ENCODE measurements at regions not wholly inside any gene's neighbourhood (a gene's known extent, or its start where the extent isn't known, plus 50 kb on each side); places are given as distances from the start of the nearest gene placed in this dataset.

- Histone ChIP-seq H3K4me1 (peaks cover 0 to 17% (median 0%) of the 10 kb centered on the region in 4 donors), H3K4me3 (no peak overlapping the region), H3K27me3 (no peaks in the 10 kb centered on the region), H3K9me3 (no peaks in the 10 kb centered on the region), H3K27ac (no peak overlapping the region), H3K36me3 (no peaks in the 10 kb centered on the region)
- TF ChIP-seq POLR2A (IDR thresholded peaks at IDR 0.05) (no peak), EP300 (IDR thresholded peaks at IDR 0.05) (no peak)
- TF ChIP-seq, protein P1, sequence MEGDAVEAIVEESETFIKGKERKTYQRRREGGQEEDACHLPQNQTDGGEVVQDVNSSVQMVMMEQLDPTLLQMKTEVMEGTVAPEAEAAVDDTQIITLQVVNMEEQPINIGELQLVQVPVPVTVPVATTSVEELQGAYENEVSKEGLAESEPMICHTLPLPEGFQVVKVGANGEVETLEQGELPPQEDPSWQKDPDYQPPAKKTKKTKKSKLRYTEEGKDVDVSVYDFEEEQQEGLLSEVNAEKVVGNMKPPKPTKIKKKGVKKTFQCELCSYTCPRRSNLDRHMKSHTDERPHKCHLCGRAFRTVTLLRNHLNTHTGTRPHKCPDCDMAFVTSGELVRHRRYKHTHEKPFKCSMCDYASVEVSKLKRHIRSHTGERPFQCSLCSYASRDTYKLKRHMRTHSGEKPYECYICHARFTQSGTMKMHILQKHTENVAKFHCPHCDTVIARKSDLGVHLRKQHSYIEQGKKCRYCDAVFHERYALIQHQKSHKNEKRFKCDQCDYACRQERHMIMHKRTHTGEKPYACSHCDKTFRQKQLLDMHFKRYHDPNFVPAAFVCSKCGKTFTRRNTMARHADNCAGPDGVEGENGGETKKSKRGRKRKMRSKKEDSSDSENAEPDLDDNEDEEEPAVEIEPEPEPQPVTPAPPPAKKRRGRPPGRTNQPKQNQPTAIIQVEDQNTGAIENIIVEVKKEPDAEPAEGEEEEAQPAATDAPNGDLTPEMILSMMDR (IDR thresholded peaks at IDR 0.05) = no peak
- DNase-seq (ENCODE audit: low spot score in 2 of 2) = no peak
- 90 to 92% methylated on average over 4 of the region's 4 CpGs for WGBS, 2 donors
Observed at GRCh38 chr2:200254773-200255172, 51.7 kb upstream of the SPATS2L start.

- TF ChIP-seq, protein P1 (IDR thresholded peaks at IDR 0.05) = no peak
- TF ChIP-seq POLR2A (IDR thresholded peaks at IDR 0.05) (no peak), EP300 (IDR thresholded peaks at IDR 0.05) (no peak)
- Histone ChIP-seq H3K27ac (no peak overlapping the region), H3K4me1 (peaks cover 0 to 17% (median 0%) of the 10 kb centered on the region in 4 donors), H3K4me3 (no peak overlapping the region), H3K9me3 (no peaks in the 10 kb centered on the region), H3K36me3 (no peaks in the 10 kb centered on the region), H3K27me3 (no peaks in the 10 kb centered on the region)
- WGBS, 2 donors = 81 to 93% methylated on average over 3 of the region's 3 CpGs
- no peak for DNase-seq (ENCODE audit: low spot score in 2 of 2)
Observed at GRCh38 chr2:200255549-200255948, 50.9 kb upstream of the SPATS2L start.

All from tibial nerve (tissue), 4 donors.